HG03175 (cell line): ENCODE measurements at regions not wholly inside any gene's neighbourhood (a gene's known extent, or its start where the extent isn't known, plus 50 kb on each side); places are given as distances from the start of the nearest gene placed in this dataset.

Experiments
- ATAC-seq: cut with Tn5 transposase; IDR thresholded peaks from one replicate; pipeline ENCODE4 v1.9.1; 2021; ENCODE audit warnings: mild to moderate bottlenecking, moderate library complexity; ENCODE audit not compliant: unreplicated experiment

- ATAC-seq, result no peak
These were observed 335.9 kb upstream of the SLCO3A1 start for GRCh38 chr15:91517491-91518200.

GRCh38 chr15:91520850-91521249 lies 332.7 kb upstream of the SLCO3A1 start:
- ATAC-seq, result no peak

GRCh38 chr15:91521548-91521947 lies 332.0 kb upstream of the SLCO3A1 start:
- no peak for ATAC-seq

- no peak for ATAC-seq
These were observed 331.5 kb upstream of the SLCO3A1 start for GRCh38 chr15:91521996-91522395.

GRCh38 chr15:91522605-91523332 lies 330.7 kb upstream of the SLCO3A1 start:
- no peak for ATAC-seq

GRCh38 chr15:91523596-91523995 lies 329.9 kb upstream of the SLCO3A1 start:
- no peak for ATAC-seq

GRCh38 chr15:91524534-91524933 lies 329.0 kb upstream of the SLCO3A1 start:
- ATAC-seq, result no peak

GRCh38 chr15:91525751-91526150 lies 327.8 kb upstream of the SLCO3A1 start:
- no peak for ATAC-seq

- ATAC-seq, result no peak
These were observed 327.1 kb upstream of the SLCO3A1 start for GRCh38 chr15:91526424-91526823.

GRCh38 chr15:91528801-91529200 lies 324.7 kb upstream of the SLCO3A1 start:
- ATAC-seq, result no peak

GRCh38 chr15:91529534-91529933 lies 324.0 kb upstream of the SLCO3A1 start:
- ATAC-seq, result no peak

- ATAC-seq, result no peak
These were observed 323.2 kb upstream of the SLCO3A1 start for GRCh38 chr15:91530279-91530678.

- no peak for ATAC-seq
These were observed 322.4 kb upstream of the SLCO3A1 start for GRCh38 chr15:91530956-91531582.

- ATAC-seq, result no peak
These were observed 319.3 kb upstream of the SLCO3A1 start for GRCh38 chr15:91534235-91534634.

- ATAC-seq, result no peak
These were observed 318.5 kb upstream of the SLCO3A1 start for GRCh38 chr15:91534976-91535375.

- no peak for ATAC-seq
These were observed 317.5 kb upstream of the SLCO3A1 start for GRCh38 chr15:91535856-91536500.

- ATAC-seq, result no peak
These were observed 315.7 kb upstream of the SLCO3A1 start for GRCh38 chr15:91537856-91538255.

- ATAC-seq, result no peak
These were observed 314.7 kb upstream of the SLCO3A1 start for GRCh38 chr15:91538782-91539181.

GRCh38 chr15:91541286-91541685 lies 312.2 kb upstream of the SLCO3A1 start:
- ATAC-seq, result no peak

GRCh38 chr15:91542226-91542625 lies 311.3 kb upstream of the SLCO3A1 start:
- ATAC-seq, result no peak

- no peak for ATAC-seq
These were observed 306.2 kb upstream of the SLCO3A1 start for GRCh38 chr15:91547356-91547755.

- ATAC-seq, result no peak
These were observed 305.0 kb upstream of the SLCO3A1 start for GRCh38 chr15:91548549-91548948.
